SHP77 treated with DMSO at 0.1 percent for 48 hours (cell line): ENCODE measurements at regions not wholly inside any gene's neighbourhood (a gene's known extent, or its start where the extent isn't known, plus 50 kb on each side); places are given as distances from the start of the nearest gene placed in this dataset.
"Not testable (repeated sequence)": the region's sequence is repeated elsewhere in the genome, so short reads cannot be mapped to it uniquely, and the experiment has no call there.

ENCODE experiments used
- DNase-seq: peaks from one replicate; lab custom pipeline; 2025; lab: John Stamatoyannopoulos, UW

- no peak for DNase-seq
Measured at GRCh38 chr3:177842743-177843734, 645.8 kb upstream of the TBL1XR1 start.

GRCh38 chr3:177852001-177852807 lies 654.9 kb upstream of the TBL1XR1 start:
- DNase-seq, result no peak

GRCh38 chr3:177855021-177855420 lies 657.7 kb upstream of the TBL1XR1 start:
- DNase-seq, result no peak

- no peak for DNase-seq
Measured at GRCh38 chr3:177860184-177860583, 662.9 kb upstream of the TBL1XR1 start.

GRCh38 chr3:177862962-177863491 lies 665.7 kb upstream of the TBL1XR1 start:
- no peak for DNase-seq

GRCh38 chr3:177871267-177871666 lies 665.0 kb upstream of the KCNMB2 start:
- not testable (repeated sequence) for DNase-seq

- DNase-seq, result no peak
Measured at GRCh38 chr3:177878192-177878591, 658.0 kb upstream of the KCNMB2 start.

- DNase-seq, result no peak
Measured at GRCh38 chr3:177878957-177879356, 657.3 kb upstream of the KCNMB2 start.

GRCh38 chr3:177881351-177881750 lies 654.9 kb upstream of the KCNMB2 start:
- no peak for DNase-seq

- DNase-seq, result no peak
Measured at GRCh38 chr3:177882124-177882648, 654.0 kb upstream of the KCNMB2 start.

- no peak for DNase-seq
Measured at GRCh38 chr3:177883091-177883490, 653.1 kb upstream of the KCNMB2 start.

- DNase-seq, result no peak
Measured at GRCh38 chr3:177883957-177884356, 652.3 kb upstream of the KCNMB2 start.

- no peak for DNase-seq
Measured at GRCh38 chr3:177885063-177885462, 651.2 kb upstream of the KCNMB2 start.

- no peak for DNase-seq
Measured at GRCh38 chr3:177886501-177886900, 649.7 kb upstream of the KCNMB2 start.

GRCh38 chr3:177887475-177887874 lies 648.8 kb upstream of the KCNMB2 start:
- DNase-seq, result no peak

- no peak for DNase-seq
Measured at GRCh38 chr3:177889161-177889560, 647.1 kb upstream of the KCNMB2 start.

GRCh38 chr3:177889652-177890358 lies 646.4 kb upstream of the KCNMB2 start:
- DNase-seq, result no peak

GRCh38 chr3:177890359-177890683 lies 645.9 kb upstream of the KCNMB2 start:
- DNase-seq, result no peak

- DNase-seq, result not testable (repeated sequence)
Measured at GRCh38 chr3:177891569-177891968, 644.7 kb upstream of the KCNMB2 start.

- no peak for DNase-seq
Measured at GRCh38 chr3:177893331-177893730, 642.9 kb upstream of the KCNMB2 start.

GRCh38 chr3:177894081-177894728 lies 642.0 kb upstream of the KCNMB2 start:
- no peak for DNase-seq
